AG10803 (cell line): ENCODE measurements at regions not wholly inside any gene's neighbourhood (a gene's known extent, or its start where the extent isn't known, plus 50 kb on each side); places are given as distances from the start of the nearest gene placed in this dataset.
A peak's percentile ranks its signal among the peaks of the same experiment; 100 is the strongest.
"Not testable (repeated sequence)": the region's sequence is repeated elsewhere in the genome, so short reads cannot be mapped to it uniquely, and the experiment has no call there.

ENCODE experiments used
- DNase-seq: peaks from one replicate; pipeline ENCODE4 v3.0.0; 2010; ENCODE audit warnings: low read depth
- H3K4me3 ChIP-seq: 2 replicates; pipeline ENCODE4 v1.5.1; 2011; ENCODE audit warnings: mild to moderate bottlenecking, low read length, control low read depth
- TF ChIP-seq, protein P1 (sequence below): conservative IDR thresholded peaks from 2 replicates; pipeline ENCODE4 v1.5.1; 2011; ENCODE audit warnings: mild to moderate bottlenecking, low read length, control low read depth, inconsistent platforms

DNA sequence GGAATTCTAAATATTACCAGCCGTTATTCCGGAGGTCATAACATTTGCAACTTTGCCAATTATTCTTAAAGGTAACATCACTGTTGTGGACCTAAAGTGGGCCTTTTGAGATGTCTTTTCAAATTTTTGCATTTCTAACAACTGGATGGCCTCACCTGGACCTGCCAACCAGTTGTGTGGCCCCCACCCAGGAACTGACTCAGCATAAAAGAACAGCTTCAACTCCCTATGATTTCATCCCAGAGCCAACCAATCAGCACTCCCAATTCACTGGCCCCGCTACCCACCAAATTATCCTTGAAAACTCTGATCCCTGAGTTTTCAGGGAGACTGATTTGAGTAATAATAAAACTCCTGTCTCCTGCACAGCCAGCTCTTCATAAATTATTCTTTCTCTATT, 489.7 kb upstream of the LMCD1 start:
- H3K4me3 ChIP-seq, result no peak overlapping the region
- TF ChIP-seq, protein P1, sequence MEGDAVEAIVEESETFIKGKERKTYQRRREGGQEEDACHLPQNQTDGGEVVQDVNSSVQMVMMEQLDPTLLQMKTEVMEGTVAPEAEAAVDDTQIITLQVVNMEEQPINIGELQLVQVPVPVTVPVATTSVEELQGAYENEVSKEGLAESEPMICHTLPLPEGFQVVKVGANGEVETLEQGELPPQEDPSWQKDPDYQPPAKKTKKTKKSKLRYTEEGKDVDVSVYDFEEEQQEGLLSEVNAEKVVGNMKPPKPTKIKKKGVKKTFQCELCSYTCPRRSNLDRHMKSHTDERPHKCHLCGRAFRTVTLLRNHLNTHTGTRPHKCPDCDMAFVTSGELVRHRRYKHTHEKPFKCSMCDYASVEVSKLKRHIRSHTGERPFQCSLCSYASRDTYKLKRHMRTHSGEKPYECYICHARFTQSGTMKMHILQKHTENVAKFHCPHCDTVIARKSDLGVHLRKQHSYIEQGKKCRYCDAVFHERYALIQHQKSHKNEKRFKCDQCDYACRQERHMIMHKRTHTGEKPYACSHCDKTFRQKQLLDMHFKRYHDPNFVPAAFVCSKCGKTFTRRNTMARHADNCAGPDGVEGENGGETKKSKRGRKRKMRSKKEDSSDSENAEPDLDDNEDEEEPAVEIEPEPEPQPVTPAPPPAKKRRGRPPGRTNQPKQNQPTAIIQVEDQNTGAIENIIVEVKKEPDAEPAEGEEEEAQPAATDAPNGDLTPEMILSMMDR, result no peak
- DNase-seq, result no peak

DNA sequence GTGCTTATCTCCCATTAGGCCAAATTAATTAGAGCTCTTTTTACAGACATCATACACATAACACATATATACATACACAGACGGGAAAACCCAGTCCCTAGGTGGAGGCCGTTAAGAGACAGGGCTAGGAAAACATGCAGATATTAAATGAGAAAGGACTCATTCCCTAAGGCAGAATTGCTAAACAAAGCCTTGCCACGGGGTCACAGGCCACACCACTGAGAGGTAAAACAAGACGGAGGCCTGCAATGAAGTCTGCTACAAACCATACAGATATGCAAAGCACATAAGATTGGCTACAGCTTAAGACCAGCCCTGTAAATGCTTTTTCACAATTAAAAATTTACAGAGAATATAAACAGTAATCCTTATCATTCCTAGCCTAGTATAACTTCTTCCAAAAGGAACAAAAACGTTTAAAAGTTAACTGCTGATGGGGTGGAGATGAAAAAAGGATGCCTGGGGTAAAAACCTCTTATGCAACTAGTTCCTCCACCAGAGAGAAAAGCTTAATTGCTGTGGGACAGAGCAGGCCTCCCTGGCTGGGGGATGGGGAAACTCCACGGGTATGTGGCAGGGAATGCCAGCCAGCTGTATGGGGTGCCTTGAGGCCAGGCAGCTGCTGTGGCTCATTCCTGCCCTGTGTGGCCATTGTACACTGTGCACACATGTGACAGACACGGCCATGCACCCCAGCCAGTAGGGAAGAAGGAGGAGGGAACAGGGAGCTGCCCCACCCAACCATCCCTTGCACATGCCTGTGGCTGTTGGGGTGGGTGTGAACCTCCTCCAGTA, 481.4 kb upstream of the LMCD1 start:
- DNase-seq, result no peak
- H3K4me3 ChIP-seq, result no peak overlapping the region
- TF ChIP-seq, protein P1, result no peak

DNA sequence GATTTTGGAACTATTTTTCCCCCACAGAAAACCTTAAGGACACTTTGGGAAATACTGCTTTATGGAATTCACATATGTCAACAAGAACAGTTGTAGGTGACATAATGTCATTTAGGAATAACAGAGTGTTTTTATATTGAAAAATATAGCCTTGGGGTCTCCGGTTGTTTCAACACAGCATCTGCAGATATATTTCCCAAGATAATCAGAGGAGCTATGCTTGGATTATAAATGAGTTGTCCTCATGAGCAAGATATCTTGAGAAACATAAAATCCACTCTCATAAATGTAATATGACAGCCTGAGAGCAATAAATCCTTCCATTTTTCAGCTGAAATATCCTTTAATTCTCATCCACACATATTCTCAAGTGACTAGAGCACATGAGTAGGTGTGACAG, 473.7 kb upstream of the LMCD1 start:
- TF ChIP-seq, protein P1, result no peak
- no peak overlapping the region for H3K4me3 ChIP-seq
- no peak for DNase-seq

DNA sequence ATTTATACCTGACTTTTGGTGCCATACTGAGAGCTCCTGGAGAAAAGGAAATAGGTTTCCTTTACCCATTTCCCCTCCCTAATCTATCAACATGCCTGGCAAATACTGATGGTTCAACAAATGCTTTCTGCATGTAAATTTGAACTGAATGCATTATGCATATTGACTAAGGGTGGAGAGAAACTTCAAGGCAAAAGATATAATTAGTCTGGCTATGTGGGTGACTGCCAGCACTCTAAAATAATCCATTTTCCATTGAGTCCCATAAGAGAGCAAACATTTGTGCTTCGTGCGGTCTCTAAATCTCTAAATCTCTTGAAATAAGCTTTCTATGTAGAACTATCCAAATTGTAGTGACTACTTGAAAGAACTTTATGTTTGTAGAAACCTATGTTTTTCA, 451.3 kb upstream of the LMCD1 start:
- TF ChIP-seq, protein P1, result no peak
- H3K4me3 ChIP-seq, result no peak overlapping the region
- DNase-seq, result no peak

DNA sequence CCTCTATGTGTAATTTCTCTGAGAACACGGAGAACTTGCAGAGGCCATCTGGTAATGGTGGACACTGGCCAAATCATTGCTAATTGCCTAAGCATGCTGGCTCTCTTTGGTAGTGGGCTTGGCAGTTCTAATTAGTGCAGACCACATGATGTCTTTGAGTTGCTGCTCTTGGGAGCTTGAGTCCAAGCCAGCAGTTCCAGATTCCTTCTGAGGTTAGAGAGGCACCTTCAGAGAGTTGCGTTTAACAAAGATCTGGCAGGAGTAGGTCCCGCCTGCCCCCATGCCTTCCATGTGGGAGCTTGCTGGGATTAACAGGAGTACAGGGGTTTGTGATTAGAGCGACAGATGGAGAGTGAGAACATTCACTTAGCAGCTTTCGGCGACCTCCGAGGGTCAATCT, 449.0 kb upstream of the LMCD1 start:
- TF ChIP-seq, protein P1, result no peak
- peak; percentile 3 for DNase-seq
- no peak overlapping the region for H3K4me3 ChIP-seq

DNA sequence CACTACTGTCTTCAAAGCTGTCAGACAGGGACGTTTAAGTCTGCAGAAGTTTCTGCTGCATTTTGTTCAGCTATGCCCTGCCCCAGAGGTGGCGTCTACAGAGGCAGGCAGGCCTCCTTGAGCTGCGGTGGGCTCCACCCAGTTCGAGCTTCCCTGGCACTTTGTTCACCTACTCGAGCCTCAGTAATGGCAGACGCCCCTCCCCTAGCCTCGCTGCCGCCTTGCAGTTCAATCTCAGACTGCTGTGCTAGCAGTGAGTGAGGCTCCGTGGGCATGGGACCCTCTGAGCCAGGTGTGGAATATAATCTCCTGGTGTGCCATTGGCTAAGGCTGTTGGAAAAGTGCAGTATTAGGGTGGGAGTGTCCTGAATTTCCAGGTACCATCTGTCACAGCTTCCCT, 433.5 kb upstream of the LMCD1 start:
- H3K4me3 ChIP-seq, DNase-seq: not testable (repeated sequence)

DNA sequence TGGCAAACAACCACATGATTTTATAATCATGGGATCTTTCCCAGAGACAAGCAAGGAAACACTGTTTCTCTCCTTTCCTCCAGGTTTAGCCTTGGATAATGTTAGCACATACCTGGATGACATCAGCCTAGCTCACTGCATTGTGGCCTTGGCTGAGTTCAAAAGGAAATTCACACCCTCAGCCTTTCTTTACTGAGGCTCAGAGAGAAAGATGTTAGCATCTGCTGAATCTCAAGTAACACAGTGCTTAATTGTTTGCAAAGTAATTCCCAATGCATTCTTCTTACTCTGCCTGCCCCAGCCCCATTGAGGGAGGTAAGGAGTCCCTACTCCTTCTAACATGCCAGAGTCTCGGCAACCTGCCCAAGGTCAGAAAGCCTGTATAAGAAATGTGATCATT, 432.2 kb upstream of the LMCD1 start:
- H3K4me3 ChIP-seq, result no peak overlapping the region
- no peak for DNase-seq
- TF ChIP-seq, protein P1, result no peak

DNA sequence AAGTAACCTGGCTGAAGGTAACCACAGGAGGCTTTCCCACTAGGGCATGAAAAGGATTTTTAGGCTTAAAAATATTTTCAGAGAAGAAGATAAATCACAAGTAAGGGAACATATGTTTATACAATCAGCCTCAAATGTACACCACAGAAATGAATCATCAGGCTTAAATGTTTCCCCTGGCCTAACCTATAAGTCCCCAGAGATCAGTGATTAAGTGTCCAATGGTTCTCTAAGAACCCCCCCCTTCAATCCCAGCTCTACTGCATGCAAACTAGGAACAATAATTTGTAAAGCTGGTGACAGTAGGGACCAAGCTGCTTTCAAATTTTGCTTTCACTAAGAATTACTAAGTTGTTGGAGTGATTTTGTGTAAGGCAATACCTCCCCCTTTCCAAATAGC, 431.6 kb upstream of the LMCD1 start:
- no peak overlapping the region for H3K4me3 ChIP-seq
- DNase-seq, result no peak
- TF ChIP-seq, protein P1, result no peak

DNA sequence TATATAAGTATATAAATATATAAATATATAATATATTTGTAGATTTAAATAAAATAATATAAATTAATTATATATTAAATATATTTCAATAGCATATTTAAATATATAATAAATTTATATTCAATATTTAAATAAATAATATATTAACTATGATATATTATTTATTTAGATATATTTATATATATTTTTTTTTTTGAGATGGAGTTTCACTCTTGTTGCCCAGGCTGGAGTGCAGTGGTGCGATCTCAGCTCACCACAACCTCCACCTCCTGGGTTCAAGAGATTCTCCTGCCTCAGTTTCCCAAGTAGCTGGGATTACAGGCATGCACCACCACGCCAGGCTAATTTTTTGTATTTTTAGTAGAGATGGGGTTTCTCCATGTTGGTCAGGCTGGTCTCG, 426.9 kb upstream of the LMCD1 start:
- not testable (repeated sequence) for H3K4me3 ChIP-seq, DNase-seq
